GM19240 (cell line): ENCODE measurements at regions not wholly inside any gene's neighbourhood (a gene's known extent, or its start where the extent isn't known, plus 50 kb on each side); places are given as distances from the start of the nearest gene placed in this dataset.
"Not testable (repeated sequence)": the region's sequence is repeated elsewhere in the genome, so short reads cannot be mapped to it uniquely, and the experiment has no call there.

ENCODE experiments used
- DNase-seq: peaks from one replicate; pipeline ENCODE4 v3.0.0; 2011; ENCODE audit warnings: low spot score; ENCODE audit not compliant: insufficient read length

GRCh38 chr2:16092861-16093638 is 152.7 kb downstream of the MYCN start:
- DNase-seq, result no peak

DNA sequence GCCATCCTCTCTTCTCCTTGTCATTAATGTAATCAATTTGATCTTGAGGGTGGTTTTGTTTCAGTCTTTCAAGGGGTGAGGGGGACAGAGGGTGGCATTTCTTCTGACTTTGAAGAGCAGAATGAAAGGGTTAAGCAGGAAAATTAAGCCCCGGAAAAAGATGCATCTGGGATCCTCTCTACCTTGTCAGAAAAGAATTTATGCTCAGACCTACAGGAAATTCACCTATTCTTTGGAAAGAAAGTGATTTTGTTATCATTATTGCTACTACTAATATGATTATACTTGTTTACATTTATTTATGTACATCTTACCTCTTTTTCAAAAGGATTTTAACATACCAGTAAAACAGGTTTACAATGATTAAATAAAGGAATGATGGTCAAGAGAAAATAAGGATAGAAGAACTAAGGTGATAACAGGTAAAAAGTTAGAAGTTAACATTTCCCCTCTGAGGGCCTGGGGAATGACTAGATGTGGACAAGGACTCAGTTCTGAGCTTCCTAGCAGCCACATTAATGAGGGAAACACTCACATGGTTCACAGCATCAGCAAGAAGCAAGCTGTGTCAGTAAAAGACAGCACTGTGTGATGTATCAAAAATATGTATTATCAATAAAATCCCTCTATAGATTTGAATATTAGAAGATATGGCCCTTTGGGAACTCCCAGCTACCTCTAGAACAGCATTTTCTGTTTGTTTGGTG is 151.4 kb downstream of the MYCN start:
- no peak for DNase-seq

DNA sequence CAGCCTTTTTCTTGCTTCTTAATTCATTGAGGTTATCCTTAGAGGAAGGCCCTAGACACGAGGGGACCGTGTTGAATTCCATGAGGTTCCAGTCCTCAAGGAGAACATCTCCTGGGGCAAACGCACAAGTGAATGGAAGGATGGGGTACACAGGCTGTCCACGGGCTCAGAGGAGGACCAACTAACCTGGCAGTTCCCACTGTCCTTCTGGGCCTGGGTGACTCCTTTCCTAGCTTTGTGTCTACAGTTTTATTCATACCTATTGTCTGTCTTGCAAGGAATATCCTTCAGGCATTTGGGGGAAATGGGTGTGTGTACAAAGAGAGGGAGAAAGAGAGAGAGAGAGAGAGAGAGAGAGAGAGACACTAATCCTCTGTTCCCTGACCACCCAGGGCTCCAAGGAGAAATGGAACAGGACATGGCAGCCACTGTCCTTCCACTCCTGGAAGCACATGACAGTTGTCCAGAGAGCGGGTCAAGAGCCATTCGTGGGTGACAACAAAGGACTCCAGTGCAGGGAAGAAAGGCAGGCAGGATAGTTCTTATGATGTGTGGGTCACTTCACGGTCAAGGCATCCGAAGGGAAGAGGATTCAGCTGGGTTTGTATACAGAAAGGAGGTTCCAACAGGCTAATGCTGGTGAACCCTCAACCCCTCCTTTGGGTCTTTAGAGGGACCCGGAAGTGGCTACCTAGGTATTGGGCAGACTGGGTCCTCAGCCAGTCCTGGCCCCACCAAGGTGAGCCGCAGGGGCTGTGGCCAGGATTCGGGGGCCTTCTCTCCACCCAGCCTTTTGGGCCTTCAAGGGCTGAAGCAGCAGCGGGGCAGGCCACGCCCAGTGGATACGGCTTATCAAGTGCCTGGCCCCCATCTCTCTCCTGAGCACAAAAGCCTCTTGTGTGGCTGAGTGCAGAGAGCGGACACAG is 150.6 kb downstream of the MYCN start:
- DNase-seq, result no peak

DNA sequence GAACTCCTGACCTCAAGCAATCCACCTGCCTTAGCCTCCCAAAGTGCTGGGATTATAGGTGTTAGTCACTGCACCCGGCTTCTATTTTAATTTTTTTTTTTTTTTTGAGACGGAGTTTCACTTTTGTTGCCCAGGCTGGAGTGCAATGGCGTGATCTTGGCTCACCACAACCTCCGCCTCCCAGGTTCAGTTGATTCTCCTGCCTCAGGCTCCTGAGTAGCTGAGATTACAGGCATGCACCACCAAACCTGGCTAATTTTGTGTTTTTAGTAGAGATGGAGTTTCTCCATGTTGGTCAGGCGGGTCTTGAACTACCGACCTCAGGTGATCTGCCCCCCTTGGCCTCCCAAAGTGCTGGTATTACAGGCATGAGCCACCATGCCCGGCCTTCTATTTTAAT is 149.1 kb downstream of the MYCN start:
- DNase-seq, result not testable (repeated sequence)

- DNase-seq, result no peak
These were observed 148.4 kb downstream of the MYCN start for GRCh38 chr2:16088802-16089112.

GRCh38 chr2:16088035-16088801 is 147.9 kb downstream of the MYCN start:
- no peak for DNase-seq

DNA sequence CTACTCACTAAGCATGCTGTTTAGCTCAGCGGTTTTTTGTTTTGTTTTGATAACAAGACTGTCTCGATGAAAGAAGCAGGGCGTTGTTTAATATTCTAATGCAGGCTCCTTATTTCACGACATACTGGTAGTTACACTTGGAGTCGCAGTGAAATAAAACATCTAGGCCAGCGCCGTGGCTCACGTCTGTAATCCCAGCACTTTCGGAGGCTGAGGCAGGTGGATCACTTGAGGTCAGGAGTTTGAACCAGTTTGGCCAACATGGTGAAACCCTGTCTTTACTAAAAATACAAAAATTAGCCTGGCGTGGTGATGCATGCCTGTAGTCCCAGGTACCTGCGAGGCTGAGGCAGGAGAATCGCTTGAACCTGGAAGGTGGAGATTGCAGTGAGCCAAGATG is 145.8 kb downstream of the MYCN start:
- DNase-seq, result not testable (repeated sequence)

DNA sequence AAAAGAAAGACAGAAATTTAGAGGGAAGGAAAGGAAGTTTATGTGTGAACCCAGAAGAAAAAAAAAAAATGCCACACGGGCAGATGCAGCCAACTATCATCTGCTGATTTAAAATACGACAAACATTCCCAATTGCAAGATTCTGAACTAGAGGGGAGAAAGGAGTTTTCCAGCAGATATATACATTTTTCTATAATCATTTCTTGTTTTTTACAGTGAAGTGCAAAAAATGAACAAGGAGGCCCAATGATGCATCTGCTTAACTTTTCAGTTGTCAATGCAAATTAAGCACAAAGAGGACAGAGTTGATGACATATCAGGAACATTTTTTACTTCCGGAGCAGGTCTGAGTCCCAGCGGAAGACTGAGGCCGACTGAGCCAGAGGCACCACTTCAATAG is 144.7 kb downstream of the MYCN start:
- DNase-seq, result no peak

DNA sequence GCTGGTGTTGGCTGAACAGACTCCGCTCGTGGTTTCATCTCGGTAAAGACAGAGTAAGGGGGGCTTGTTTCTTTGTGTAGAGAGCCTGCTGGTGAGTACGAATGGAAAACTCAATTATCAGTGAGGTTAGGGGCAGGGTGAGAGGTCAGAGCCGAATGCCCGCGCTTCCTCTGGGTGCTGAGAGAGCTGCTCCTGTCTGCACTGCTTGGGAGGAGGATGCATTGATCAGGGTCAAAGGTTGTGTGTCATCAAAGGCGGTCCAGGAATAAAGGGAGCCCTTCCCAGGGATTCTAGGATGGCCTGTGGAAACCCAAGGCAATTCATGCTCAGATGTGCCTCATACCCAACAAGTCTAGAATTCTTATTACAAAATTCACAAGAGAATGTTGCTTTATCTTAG is 143.9 kb downstream of the MYCN start:
- DNase-seq, result no peak

- no peak for DNase-seq
These were observed 141.9 kb downstream of the MYCN start for GRCh38 chr2:16082276-16082675.

DNA sequence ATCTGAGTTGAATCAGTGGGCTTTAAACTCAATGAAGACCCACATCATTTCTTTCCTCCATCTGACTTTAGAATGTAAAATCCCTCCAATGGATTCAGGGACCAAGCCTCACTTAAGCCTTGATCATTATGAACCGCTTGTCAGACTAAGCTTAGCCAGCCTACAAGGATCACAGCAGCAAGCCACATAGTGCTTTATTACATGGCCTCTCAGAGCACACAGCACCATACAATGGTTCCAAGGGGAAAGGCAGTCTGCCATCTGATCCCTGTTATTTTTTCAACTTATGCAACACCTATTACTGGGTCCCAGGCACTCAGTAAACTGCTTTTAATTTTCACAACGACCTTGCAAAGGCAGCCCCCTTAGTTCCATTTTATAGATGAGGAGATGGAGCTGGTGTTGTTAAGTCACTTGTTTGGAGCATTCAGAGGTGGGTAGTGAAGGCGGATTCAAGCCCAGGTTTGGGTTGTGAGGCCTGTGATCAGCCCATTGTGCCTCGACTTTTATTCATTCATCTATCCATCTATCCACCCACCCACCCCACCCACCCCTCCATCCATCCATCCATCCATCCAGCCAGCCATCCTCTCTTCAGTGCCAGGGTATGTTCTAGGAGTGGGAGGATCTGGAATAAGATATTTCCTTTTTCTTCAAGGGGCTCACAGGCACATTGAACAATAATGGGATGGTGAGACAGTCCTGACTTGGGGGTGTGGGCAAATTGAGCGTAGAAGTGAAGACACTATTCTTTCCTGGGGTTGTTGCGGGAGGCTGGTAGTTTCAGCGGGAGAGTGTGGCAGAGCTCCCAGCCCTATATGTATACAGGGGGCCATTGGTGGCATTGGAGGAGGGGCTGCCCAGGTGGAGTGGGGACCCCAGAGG is 141.2 kb downstream of the MYCN start:
- no peak for DNase-seq

- no peak for DNase-seq
These were observed 140.2 kb downstream of the MYCN start for GRCh38 chr2:16080516-16080915.

GRCh38 chr2:16080071-16080470 is 139.7 kb downstream of the MYCN start:
- DNase-seq, result no peak

- no peak for DNase-seq
These were observed 139.3 kb downstream of the MYCN start for GRCh38 chr2:16079637-16080036.

GRCh38 chr2:16077601-16078000 is 137.3 kb downstream of the MYCN start:
- DNase-seq, result no peak

- DNase-seq, result no peak
These were observed 136.6 kb downstream of the MYCN start for GRCh38 chr2:16076911-16077310.

DNA sequence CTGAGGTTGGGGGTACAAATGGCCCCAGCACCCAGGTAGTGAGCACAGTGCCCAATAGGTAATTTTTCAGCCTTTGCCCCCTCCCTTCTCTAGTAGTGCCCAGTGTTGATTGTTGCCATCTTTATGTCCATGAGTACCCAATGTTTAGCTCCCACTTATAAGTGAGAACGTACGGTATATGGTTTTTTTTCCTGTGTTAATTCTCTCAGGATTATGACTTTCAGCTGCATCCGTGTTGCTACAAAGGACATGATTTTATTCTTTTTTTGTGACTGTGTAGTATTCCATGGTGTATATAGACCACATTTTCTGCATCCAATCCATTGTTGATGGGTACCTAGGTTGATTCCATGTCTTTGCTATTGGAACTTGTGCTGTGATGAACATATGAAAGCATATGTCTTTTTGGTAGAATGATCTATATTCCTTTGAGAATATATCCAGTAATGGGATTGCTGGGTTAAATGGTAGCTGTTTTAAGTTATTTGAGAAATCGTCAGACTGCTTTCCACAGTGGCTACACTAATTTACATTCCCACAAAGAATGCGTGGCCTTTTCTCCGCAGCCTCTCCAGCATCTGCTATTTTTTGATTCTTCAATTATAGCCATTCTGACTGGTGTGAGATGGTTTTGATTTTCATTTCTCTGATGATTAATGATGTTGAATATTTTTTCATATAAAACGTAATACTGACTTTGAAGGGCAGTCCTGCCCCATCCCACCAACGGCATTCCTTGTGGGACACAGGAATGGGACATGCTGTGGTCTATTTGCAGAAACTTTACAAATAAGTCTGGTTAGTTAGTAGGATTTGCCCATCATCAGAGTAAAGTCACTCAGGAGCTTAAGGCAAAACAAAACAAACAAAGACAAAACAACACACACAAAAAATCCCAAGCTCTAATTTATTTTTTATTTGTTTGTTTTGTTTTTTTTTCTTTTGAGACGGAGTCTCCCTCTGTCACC is 135.0 kb downstream of the MYCN start:
- DNase-seq, result no peak

DNA sequence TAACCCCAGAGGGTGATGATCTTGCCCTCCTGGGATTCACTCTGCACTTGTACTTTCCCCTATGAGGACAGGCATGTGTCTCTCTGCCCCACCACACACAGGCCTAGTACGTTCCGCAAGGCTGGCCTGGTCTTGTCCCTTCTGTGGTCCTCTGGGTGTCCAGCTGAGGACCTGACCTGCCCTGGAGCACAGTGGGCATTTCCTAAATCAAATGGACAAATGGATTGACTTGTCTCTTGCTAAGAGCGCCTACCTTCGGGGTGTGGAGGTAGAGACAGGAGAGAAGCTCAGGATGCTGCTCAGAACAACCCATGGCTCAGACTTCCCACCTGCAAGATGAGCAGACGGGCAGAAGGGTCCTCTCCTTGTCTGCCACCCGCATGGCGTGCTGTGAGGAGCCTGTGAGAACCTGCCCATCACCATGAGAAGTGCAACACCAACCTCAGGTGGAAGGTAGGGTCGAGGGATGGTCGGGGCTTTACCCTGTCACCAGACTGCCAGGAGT is 133.6 kb downstream of the MYCN start:
- no peak for DNase-seq

GRCh38 chr2:16073471-16073870 is 133.1 kb downstream of the MYCN start:
- DNase-seq, result no peak
